GM23338 (cell line): ENCODE measurements at regions not wholly inside any gene's neighbourhood (a gene's known extent, or its start where the extent isn't known, plus 50 kb on each side); places are given as distances from the start of the nearest gene placed in this dataset.

Source experiments
- ATAC-seq: fragments of 200-7000 bp; cut with Tn5 transposase; 3 replicates; pipeline ENCODE4 v1.9.1; 2020
- DNase-seq: peaks from one replicate; pipeline ENCODE4 v3.0.0-alpha.2; 2015; ENCODE audit warnings: low spot score
- H2AFZ ChIP-seq: fragments of 200-600 bp; sonication (generic); 2 replicates; pipeline ENCODE4 v1.8.0; 2016; ENCODE audit warnings: antibody characterized with exemption, mild to moderate bottlenecking, moderate library complexity
- H3F3A ChIP-seq: fragments of 200-600 bp; sonication (generic); replicated peaks from 2 replicates; pipeline ENCODE4 v1.8.0; 2017; ENCODE audit warnings: antibody characterized with exemption, mixed run types, low read depth
- H3K27ac ChIP-seq: fragments of 200-600 bp; sonication (generic); 2 replicates; pipeline ENCODE4 v1.6.1; 2016; ENCODE audit warnings: low read depth
- H3K27me3 ChIP-seq: fragments of 200-600 bp; sonication (generic); 2 replicates; pipeline ENCODE4 v1.8.0; 2016; ENCODE audit warnings: mild to moderate bottlenecking, mixed run types, moderate library complexity; ENCODE audit not compliant: insufficient read depth
- H3K36me3 ChIP-seq: fragments of 200-600 bp; sonication (generic); 2 replicates; pipeline ENCODE4 v1.8.0; 2016; ENCODE audit warnings: mild to moderate bottlenecking; ENCODE audit not compliant: insufficient read depth
- H3K4me1 ChIP-seq: fragments of 200-600 bp; sonication (generic); 2 replicates; pipeline ENCODE4 v1.8.0; 2016; ENCODE audit warnings: mild to moderate bottlenecking, moderate library complexity; ENCODE audit not compliant: insufficient read depth
- H3K4me2 ChIP-seq: fragments of 200-600 bp; sonication (generic); 2 replicates; pipeline ENCODE4 v1.7.1; 2017; ENCODE audit warnings: mixed run types
- H3K4me3 ChIP-seq: fragments of 200-600 bp; sonication (generic); 2 replicates; pipeline ENCODE4 v1.6.1; 2016; ENCODE audit warnings: mixed run types
- H3K79me2 ChIP-seq: fragments of 200-600 bp; sonication (generic); replicated peaks from 2 replicates; pipeline ENCODE4 v1.8.0; 2017; ENCODE audit warnings: mild to moderate bottlenecking; ENCODE audit not compliant: insufficient read depth
- H3K9me2 ChIP-seq: fragments of 200-600 bp; sonication (generic); 2 replicates; pipeline ENCODE4 v1.8.0; 2017; ENCODE audit not compliant: insufficient read depth
- H4K20me1 ChIP-seq: fragments of 200-600 bp; sonication (generic); replicated peaks from 2 replicates; pipeline ENCODE4 v1.8.0; 2017; ENCODE audit warnings: mild to moderate bottlenecking; ENCODE audit not compliant: insufficient read depth
- H3K27ac Mint-ChIP-seq: 2 replicates; pipeline ENCODE4 v1.8.0; 2020; ENCODE audit warnings: inconsistent platforms, mild to moderate bottlenecking, moderate library complexity, mixed read lengths
- H3K27me3 Mint-ChIP-seq: 3 replicates; pipeline ENCODE4 v1.8.0; 2022; ENCODE audit warnings: low read depth, mild to moderate bottlenecking, moderate library complexity, mixed read lengths, inconsistent platforms; ENCODE audit not compliant: insufficient read depth, poor library complexity
- H3K36me3 Mint-ChIP-seq: 3 replicates; pipeline ENCODE4 v1.8.0; 2021; ENCODE audit warnings: low read depth, mild to moderate bottlenecking, inconsistent platforms, moderate library complexity, mixed read lengths
- H3K4me1 Mint-ChIP-seq: 3 replicates; pipeline ENCODE4 v1.8.0; 2020; ENCODE audit warnings: mild to moderate bottlenecking, inconsistent platforms, mixed read lengths
- H3K4me3 Mint-ChIP-seq: 3 replicates; pipeline ENCODE4 v1.8.0; 2021; ENCODE audit warnings: moderate library complexity, mild to moderate bottlenecking, inconsistent platforms, mixed read lengths
- H3K9me3 Mint-ChIP-seq: 3 replicates; pipeline ENCODE4 v1.8.0; 2020; ENCODE audit warnings: moderate library complexity, mild to moderate bottlenecking, inconsistent platforms, mixed read lengths
- CREB1 ChIP-seq: fragments of 250-450 bp; sonication (Bioruptor Pico); IDR thresholded peaks from 2 replicates; pipeline ENCODE4 v1.5.0; 2020; ENCODE audit warnings: low read depth, mild to moderate bottlenecking, moderate library complexity
- CTCF ChIP-seq, 2 experiments: fragments of 200-600 bp in 1 of 2; sonication (generic) in 1 of 2; conservative IDR thresholded peaks; 2 replicates each; pipeline versions ENCODE4 v1.5.1 to v1.6.1; 2016 to 2017; ENCODE audit warnings: antibody characterized with exemption in 2 of 2, low read depth in 2 of 2, mild to moderate bottlenecking in 2 of 2, moderate library complexity in 1 of 2
- ETS1 ChIP-seq: IDR thresholded peaks from 2 replicates; pipeline ENCODE4 v1.6.1; 2016; ENCODE audit warnings: antibody characterized with exemption
- EZH2 ChIP-seq: fragments of 200-600 bp; sonication (generic); IDR thresholded peaks from one replicate; pipeline ENCODE4 v1.8.0; 2017; ENCODE audit warnings: antibody characterized with exemption, mild to moderate bottlenecking, low read depth; ENCODE audit not compliant: unreplicated experiment
- EZH2phosphoT487 ChIP-seq: fragments of 200-600 bp; sonication (generic); IDR thresholded peaks from one replicate; pipeline ENCODE4 v1.8.1; 2018; ENCODE audit warnings: antibody characterized with exemption; ENCODE audit not compliant: unreplicated experiment
- JUNB ChIP-seq: IDR thresholded peaks from one replicate; pipeline ENCODE4 v1.6.1; 2016; ENCODE audit warnings: antibody characterized with exemption; ENCODE audit not compliant: unreplicated experiment
- NANOG ChIP-seq: IDR thresholded peaks from 2 replicates; pipeline ENCODE4 v1.6.1; 2016; ENCODE audit warnings: antibody characterized with exemption, borderline replicate concordance
- POLR2AphosphoS5 ChIP-seq: IDR thresholded peaks from 2 replicates; pipeline ENCODE4 v1.6.1; 2016; ENCODE audit warnings: antibody characterized with exemption, low read depth
- ZNF114 ChIP-seq: fragments of 250-450 bp; sonication (Bioruptor Pico); IDR thresholded peaks from 2 replicates; pipeline ENCODE4 v1.5.0; 2020; ENCODE audit warnings: mild to moderate bottlenecking, moderate library complexity
- ZNF331 ChIP-seq: fragments of 250-450 bp; sonication (Bioruptor Pico); IDR thresholded peaks from 2 replicates; pipeline ENCODE4 v1.5.0; 2020; ENCODE audit warnings: low read depth, mild to moderate bottlenecking, moderate library complexity
- ZNF462 ChIP-seq: fragments of 250-450 bp; sonication (Bioruptor Pico); IDR thresholded peaks from 2 replicates; pipeline ENCODE4 v1.5.0; 2020; ENCODE audit warnings: mild to moderate bottlenecking, moderate library complexity
- TF ChIP-seq, protein P1 (sequence below): IDR thresholded peaks from one replicate; pipeline ENCODE4 v1.6.1; 2018; ENCODE audit warnings: antibody characterized with exemption; ENCODE audit not compliant: unreplicated experiment

- TF ChIP-seq ZNF462 (no peak), NANOG (no peak), EZH2phosphoT487 (no peak)
These were observed 162.6 kb upstream of the CRIM1 start (continued) for GRCh38 chr2:36192983-36193382.

GRCh38 chr2:36190097-36190496, 165.5 kb upstream of the CRIM1 start:
- Mint-ChIP-seq H3K4me3 (no peak overlapping the region), H3K27ac (no peak overlapping the region), H3K9me3 (no peaks in the 10 kb centered on the region), H3K4me1 (no peaks in the 10 kb centered on the region), H3K27me3 (no peaks in the 10 kb centered on the region), H3K36me3 (no peaks in the 10 kb centered on the region)
- Histone ChIP-seq H3K9me2 (no peaks in the 10 kb centered on the region), H2AFZ (no peak overlapping the region), H3K4me3 (no peak overlapping the region), H3K79me2 (no peaks in the 10 kb centered on the region), H3K4me2 (no peak overlapping the region), H3K36me3 (no peaks in the 10 kb centered on the region), H4K20me1 (no peaks in the 10 kb centered on the region), H3F3A (no peaks in the 10 kb centered on the region), H3K27ac (no peak overlapping the region), H3K27me3 (no peaks in the 10 kb centered on the region), H3K4me1 (no peaks in the 10 kb centered on the region)
- no peak for DNase-seq
- no peak for ATAC-seq
- no peak for TF ChIP-seq JUNB
- TF ChIP-seq ETS1 = no peak
- no peak for TF ChIP-seq ZNF114 (CRISPR knock-in tag)
- TF ChIP-seq CTCF (conservative IDR thresholded peaks at IDR 0.05; ENCODE audit: low read depth in 2 of 2) = no peak
- no peak for TF ChIP-seq ZNF331
- TF ChIP-seq POLR2AphosphoS5 = no peak
- TF ChIP-seq, protein P1, sequence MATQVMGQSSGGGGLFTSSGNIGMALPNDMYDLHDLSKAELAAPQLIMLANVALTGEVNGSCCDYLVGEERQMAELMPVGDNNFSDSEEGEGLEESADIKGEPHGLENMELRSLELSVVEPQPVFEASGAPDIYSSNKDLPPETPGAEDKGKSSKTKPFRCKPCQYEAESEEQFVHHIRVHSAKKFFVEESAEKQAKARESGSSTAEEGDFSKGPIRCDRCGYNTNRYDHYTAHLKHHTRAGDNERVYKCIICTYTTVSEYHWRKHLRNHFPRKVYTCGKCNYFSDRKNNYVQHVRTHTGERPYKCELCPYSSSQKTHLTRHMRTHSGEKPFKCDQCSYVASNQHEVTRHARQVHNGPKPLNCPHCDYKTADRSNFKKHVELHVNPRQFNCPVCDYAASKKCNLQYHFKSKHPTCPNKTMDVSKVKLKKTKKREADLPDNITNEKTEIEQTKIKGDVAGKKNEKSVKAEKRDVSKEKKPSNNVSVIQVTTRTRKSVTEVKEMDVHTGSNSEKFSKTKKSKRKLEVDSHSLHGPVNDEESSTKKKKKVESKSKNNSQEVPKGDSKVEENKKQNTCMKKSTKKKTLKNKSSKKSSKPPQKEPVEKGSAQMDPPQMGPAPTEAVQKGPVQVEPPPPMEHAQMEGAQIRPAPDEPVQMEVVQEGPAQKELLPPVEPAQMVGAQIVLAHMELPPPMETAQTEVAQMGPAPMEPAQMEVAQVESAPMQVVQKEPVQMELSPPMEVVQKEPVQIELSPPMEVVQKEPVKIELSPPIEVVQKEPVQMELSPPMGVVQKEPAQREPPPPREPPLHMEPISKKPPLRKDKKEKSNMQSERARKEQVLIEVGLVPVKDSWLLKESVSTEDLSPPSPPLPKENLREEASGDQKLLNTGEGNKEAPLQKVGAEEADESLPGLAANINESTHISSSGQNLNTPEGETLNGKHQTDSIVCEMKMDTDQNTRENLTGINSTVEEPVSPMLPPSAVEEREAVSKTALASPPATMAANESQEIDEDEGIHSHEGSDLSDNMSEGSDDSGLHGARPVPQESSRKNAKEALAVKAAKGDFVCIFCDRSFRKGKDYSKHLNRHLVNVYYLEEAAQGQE = no peak
- TF ChIP-seq EZH2 = no peak
- no peak for TF ChIP-seq CREB1
